Panc1 (cell line): ENCODE measurements at regions not wholly inside any gene's neighbourhood (a gene's known extent, or its start where the extent isn't known, plus 50 kb on each side); places are given as distances from the start of the nearest gene placed in this dataset.

ENCODE experiments used
- ATAC-seq: fragments of 200-7000 bp; cut with Tn5 transposase; 2 replicates; pipeline ENCODE4 v1.9.1; 2020; ENCODE audit warnings: mild to moderate bottlenecking, moderate library complexity
- BruUV-seq: library from RNA; stranded (reverse); fragments of 400-500 nt; replicated peaks from 2 replicates; lab custom pipeline; 2021; lab: Mats Ljungman, UMichigan
- CTCF ChIA-PET: fragments of 300-600 bp; sonication (Branson Sonifier 250); formaldehyde crosslinking; loops from one replicate; lab custom pipeline; 2022; ENCODE audit warnings: antibody characterized with exemption; lab: Charles Lee
- POLR2A ChIA-PET: fragments of 300-600 bp; sonication (Branson Sonifier 250); formaldehyde crosslinking; loops from one replicate; lab custom pipeline; 2022; ENCODE audit warnings: antibody characterized with exemption; lab: Charles Lee
- DNase-seq: peaks from one replicate; pipeline ENCODE4 v3.0.0-alpha.2; 2010; ENCODE audit warnings: low read depth, low spot score
- H3K27ac ChIP-seq: 2 replicates; pipeline ENCODE4 v1.5.1; 2011; ENCODE audit warnings: mild to moderate bottlenecking, low read length, inconsistent platforms
- H3K27me3 ChIP-seq: fragments of 200-500 bp; sonication (Bioruptor generic); 2 replicates; pipeline ENCODE4 v1.6.0; 2014; ENCODE audit warnings: low read length, inconsistent platforms; ENCODE audit not compliant: control insufficient read depth, insufficient read depth
- H3K36me3 ChIP-seq: fragments of 200-500 bp; sonication (Bioruptor generic); 2 replicates; pipeline ENCODE4 v1.5.1; 2014; ENCODE audit warnings: inconsistent platforms, mild to moderate bottlenecking, low read length, moderate library complexity; ENCODE audit not compliant: control insufficient read depth, insufficient read depth
- H3K4me1 ChIP-seq: 2 replicates; pipeline ENCODE4 v1.5.1; 2011; ENCODE audit warnings: inconsistent platforms, mild to moderate bottlenecking, low read length, moderate library complexity; ENCODE audit not compliant: control insufficient read depth, insufficient read depth
- H3K4me3 ChIP-seq, 2 experiments: 2 replicates each; pipeline ENCODE4 v1.5.1; 2011 to 2012; ENCODE audit warnings: low read depth in 2 of 2, low read length in 2 of 2, mild to moderate bottlenecking in 2 of 2, inconsistent platforms in 1 of 2, moderate library complexity in 1 of 2
- H3K9me3 ChIP-seq: fragments of 200-500 bp; sonication (Bioruptor generic); 2 replicates; pipeline ENCODE4 v1.5.1; 2014; ENCODE audit warnings: low read depth, mild to moderate bottlenecking, inconsistent platforms, low read length, moderate library complexity; ENCODE audit not compliant: control insufficient read depth, insufficient read depth
- CTCF ChIP-seq: fragments of 450-650 bp; IDR thresholded peaks from 2 replicates; pipeline ENCODE4 v1.5.1; 2017; ENCODE audit warnings: mild to moderate bottlenecking
- POLR2AphosphoS5 ChIP-seq: IDR thresholded peaks from 2 replicates; pipeline ENCODE4 v1.6.1; 2012; ENCODE audit warnings: mild to moderate bottlenecking, low read depth, low read length, moderate library complexity
- REST ChIP-seq, 2 experiments: IDR thresholded peaks; 2 replicates each; pipeline ENCODE4 v1.6.1; 2011 to 2012; ENCODE audit warnings: low read depth in 2 of 2, control low read depth in 1 of 2, low read length in 1 of 2, mild to moderate bottlenecking in 1 of 2, moderate library complexity in 1 of 2; ENCODE audit not compliant: insufficient read depth in 1 of 2
- SIN3A ChIP-seq: IDR thresholded peaks from 2 replicates; pipeline ENCODE4 v1.6.1; 2012; ENCODE audit warnings: low read depth, mild to moderate bottlenecking, low read length, moderate library complexity, borderline replicate concordance; ENCODE audit not compliant: insufficient read depth
- TCF7L2 ChIP-seq: IDR thresholded peaks from 2 replicates; pipeline ENCODE4 v1.6.1; 2011; ENCODE audit warnings: mild to moderate bottlenecking, low read depth, low read length, inconsistent platforms
- in situ Hi-C: cut with HindIII; loops from 2 replicates; pipeline ENCODE4 v1.10.0; 2016; ENCODE audit warnings: low sequenced_read_pairs, low pct_unique_long_range_greater_than_20kb
- intact Hi-C: fragments of 100-400 bp; cut with micrococcal nuclease; formaldehyde crosslinking; loops from one replicate; pipeline ENCODE4 v1.10.0; 2022; ENCODE audit not compliant: unreplicated experiment

GRCh38 chr1:170436928-170437327, 95.0 kb upstream of the GORAB start:
- H3K4me1 ChIP-seq, result no peaks in the 10 kb centered on the region
- in situ Hi-C loops (no loop called here), intact Hi-C loops (no loop called here)
- no peak overlapping the region for H3K4me3 ChIP-seq
- no peaks in the 10 kb centered on the region for H3K27me3 ChIP-seq
- H3K27ac ChIP-seq, result no peak overlapping the region
- H3K9me3 ChIP-seq, result no peaks in the 10 kb centered on the region
- DNase-seq (no peak), ATAC-seq (no peak)
- ChIA-PET CTCF (no interaction called here), POLR2A (no interaction called here)
- H3K36me3 ChIP-seq, result no peaks in the 10 kb centered on the region
- no TSS peak for BruUV-seq
- TF ChIP-seq TCF7L2 (no peak), REST (IDR thresholded peaks at IDR 0.05; ENCODE audit: insufficient read depth in 1 of 2, low read depth in 2 of 2, low read length in 1 of 2) (no peak), POLR2AphosphoS5 (no peak), CTCF (no peak; the same call in 1 of the 2 replicates), SIN3A (no peak)

GRCh38 chr1:170445096-170445495, 86.9 kb upstream of the GORAB start:
- Histone ChIP-seq H3K27ac (no peak overlapping the region), H3K36me3 (no peaks in the 10 kb centered on the region), H3K4me1 (no peaks in the 10 kb centered on the region), H3K4me3 (no peak overlapping the region), H3K27me3 (no peaks in the 10 kb centered on the region), H3K9me3 (no peaks in the 10 kb centered on the region)
- POLR2A ChIA-PET, result no interaction called here
- in situ Hi-C loops (no loop called here), intact Hi-C loops (no loop called here)
- DNase-seq, result no peak
- TF ChIP-seq CTCF (no peak), SIN3A (no peak), REST (IDR thresholded peaks at IDR 0.05; ENCODE audit: insufficient read depth in 1 of 2, low read depth in 2 of 2, low read length in 1 of 2) (no peak), TCF7L2 (no peak), POLR2AphosphoS5 (no peak)
- BruUV-seq, result no TSS peak
- ATAC-seq, result no peak
- CTCF ChIA-PET, result no interaction called here
